Sigmoid colon (tissue), 6 donors: ENCODE measurements at regions not wholly inside any gene's neighbourhood (a gene's known extent, or its start where the extent isn't known, plus 50 kb on each side); places are given as distances from the start of the nearest gene placed in this dataset.
A peak's percentile ranks its signal among the peaks of the same experiment; 100 is the strongest.

ENCODE experiments used
- DNase-seq: peaks from one replicate; pipeline ENCODE4 v3.0.0-alpha.2; 2019
- H3K27ac ChIP-seq, 4 donors: fragments of 200-600 bp; sonication (generic); one replicate each; pipeline ENCODE4 v1.5.1; 2016 to 2019; ENCODE audit warnings: mild to moderate bottlenecking in 1 of 4
- H3K27me3 ChIP-seq, 3 donors: fragments of 200-600 bp; sonication (generic); one replicate each; pipeline ENCODE4 v1.5.1; 2019; ENCODE audit warnings: mild to moderate bottlenecking in 1 of 3
- H3K36me3 ChIP-seq, 4 donors: fragments of 200-600 bp; sonication (generic); one replicate each; pipeline ENCODE4 v1.5.1; 2016 to 2019
- H3K4me1 ChIP-seq, 4 donors: fragments of 200-600 bp; sonication (generic); one replicate each; pipeline ENCODE4 v1.5.1; 2017 to 2019
- H3K4me3 ChIP-seq, 4 donors: fragments of 200-600 bp; sonication (generic); one replicate each; pipeline ENCODE4 v1.5.1; 2017 to 2019; ENCODE audit warnings: mild to moderate bottlenecking in 2 of 4, moderate library complexity in 1 of 4
- H3K9me3 ChIP-seq, 4 donors: fragments of 200-600 bp in 3 of 4; sonication (generic) in 3 of 4; one replicate each; pipeline versions ENCODE4 v1.5.1 to v1.6.1; 2013 to 2019
- CTCF ChIP-seq, 4 experiments: fragments of 450-650 bp in 3 of 4; fragments of 200-600 bp in 1 of 4; IDR thresholded peaks; one replicate each; pipeline ENCODE4 v1.5.1; 2016 to 2019; ENCODE audit warnings: antibody characterized with exemption in 4 of 4, mild to moderate bottlenecking in 3 of 4, moderate library complexity in 2 of 4
- EP300 ChIP-seq, 4 donors: sonication (generic); formaldehyde crosslinking; IDR thresholded peaks; one replicate each; pipeline ENCODE4 v1.6.1; 2017; ENCODE audit warnings: antibody characterized with exemption in 4 of 4
- POLR2A ChIP-seq, 2 donors: fragments of 450-650 bp; IDR thresholded peaks; one replicate each; pipeline ENCODE4 v1.6.1; 2016; ENCODE audit warnings: antibody characterized with exemption in 2 of 2, mild to moderate bottlenecking in 2 of 2, moderate library complexity in 2 of 2
- POLR2AphosphoS5 ChIP-seq, 4 donors: sonication (generic); formaldehyde crosslinking; IDR thresholded peaks; one replicate each; pipeline ENCODE4 v1.6.1; 2017; ENCODE audit warnings: antibody characterized with exemption in 4 of 4
- WGBS, 2 donors: extraction: QIAGEN DNeasy Blood & Tissue Kit; methylation state at CpG; one replicate each; pipeline ENCODE4 v1.1.7; 2013; 5-methylcytosine and 5-hydroxymethylcytosine counted together
- intact Hi-C: fragments of 100-400 bp; cut with DNase I; formaldehyde crosslinking; loops from one replicate; pipeline ENCODE4 v1.15.1; 2023
- donor health status: healthy with polysubstance abuse.
- donor health status: healthy.

GRCh38 chr5:38193015-38193581, 65.3 kb upstream of the EGFLAM start:
- H3K27me3 ChIP-seq = no peaks in the 10 kb centered on the region
- peaks cover 0 to 9% (median 2%) of the 10 kb centered on the region in 4 donors for H3K4me1 ChIP-seq
- DNase-seq = peak; percentile 81
- no peak overlapping the region for H3K4me3 ChIP-seq
- no peak for TF ChIP-seq POLR2A (IDR thresholded peaks at IDR 0.05)
- TF ChIP-seq EP300 (IDR thresholded peaks at IDR 0.05) = no peak
- TF ChIP-seq CTCF (IDR thresholded peaks at IDR 0.05) = peak; percentile 81 to 89 (median 86)
- peak in 1 of 4 donors; percentile 23 for TF ChIP-seq POLR2AphosphoS5 (IDR thresholded peaks at IDR 0.05)
- no peaks in the 10 kb centered on the region for H3K9me3 ChIP-seq
- no peaks in the 10 kb centered on the region for H3K36me3 ChIP-seq
- WGBS, 2 donors = 20 to 21% methylated on average over 13 of the region's 13 CpGs
- intact Hi-C loops = loop anchor here (1.0 kb wide), 2 partner anchors 356 to 780 kb away; no protein-coding TSS in a partner anchor
- no peak overlapping the region for H3K27ac ChIP-seq

GRCh38 chr5:38191693-38192092, 66.7 kb upstream of the EGFLAM start:
- no peaks in the 10 kb centered on the region for H3K27me3 ChIP-seq
- no peaks in the 10 kb centered on the region for H3K36me3 ChIP-seq
- intact Hi-C loops = no loop called here
- TF ChIP-seq POLR2A (IDR thresholded peaks at IDR 0.05) (no peak), POLR2AphosphoS5 (IDR thresholded peaks at IDR 0.05) (no peak), CTCF (IDR thresholded peaks at IDR 0.05) (no peak), EP300 (IDR thresholded peaks at IDR 0.05) (no peak)
- no peaks in the 10 kb centered on the region for H3K9me3 ChIP-seq
- no peak overlapping the region for H3K27ac ChIP-seq
- DNase-seq = no peak
- no peak overlapping the region for H3K4me3 ChIP-seq
- peaks cover 0 to 9% (median 2%) of the 10 kb centered on the region in 4 donors for H3K4me1 ChIP-seq

GRCh38 chr5:38190111-38190510, 68.2 kb upstream of the EGFLAM start:
- Histone ChIP-seq H3K36me3 (no peaks in the 10 kb centered on the region), H3K4me3 (no peak overlapping the region), H3K27me3 (no peaks in the 10 kb centered on the region), H3K27ac (no peak overlapping the region), H3K9me3 (no peaks in the 10 kb centered on the region), H3K4me1 (peaks cover 0 to 9% (median 2%) of the 10 kb centered on the region in 4 donors)
- intact Hi-C loops = no loop called here
- DNase-seq = no peak
- 90 to 91% methylated on average over 12 of the region's 12 CpGs for WGBS, 2 donors
- TF ChIP-seq EP300 (IDR thresholded peaks at IDR 0.05) (no peak), CTCF (IDR thresholded peaks at IDR 0.05) (no peak), POLR2A (IDR thresholded peaks at IDR 0.05) (no peak), POLR2AphosphoS5 (IDR thresholded peaks at IDR 0.05) (no peak)

GRCh38 chr5:38189081-38189504, 69.3 kb upstream of the EGFLAM start:
- Histone ChIP-seq H3K27me3 (no peaks in the 10 kb centered on the region), H3K4me3 (no peak overlapping the region), H3K36me3 (no peaks in the 10 kb centered on the region), H3K9me3 (no peaks in the 10 kb centered on the region), H3K27ac (peak overlapping the region in 1 of 4 donors; percentile 7), H3K4me1 (peaks cover 0 to 9% (median 2%) of the 10 kb centered on the region in 4 donors)
- TF ChIP-seq POLR2A (IDR thresholded peaks at IDR 0.05) (no peak), CTCF (IDR thresholded peaks at IDR 0.05) (no peak), POLR2AphosphoS5 (IDR thresholded peaks at IDR 0.05) (no peak), EP300 (IDR thresholded peaks at IDR 0.05) (no peak)
- WGBS, 2 donors = 20 to 51% methylated on average over 12 of the region's 12 CpGs
- intact Hi-C loops = no loop called here
- no peak for DNase-seq

GRCh38 chr5:38188591-38188990, 69.8 kb upstream of the EGFLAM start:
- peak overlapping the region in 1 of 4 donors; percentile 7 for H3K27ac ChIP-seq
- H3K36me3 ChIP-seq = no peaks in the 10 kb centered on the region
- TF ChIP-seq POLR2AphosphoS5 (IDR thresholded peaks at IDR 0.05) (no peak), POLR2A (IDR thresholded peaks at IDR 0.05) (no peak), EP300 (IDR thresholded peaks at IDR 0.05) (no peak)
- intact Hi-C loops = no loop called here
- DNase-seq = no peak
- H3K4me1 ChIP-seq = peaks cover 0 to 9% (median 2%) of the 10 kb centered on the region in 4 donors
- no peaks in the 10 kb centered on the region for H3K9me3 ChIP-seq
- no peak overlapping the region for H3K4me3 ChIP-seq
- WGBS, 2 donors = 74 to 81% methylated on average over 6 of the region's 6 CpGs
- H3K27me3 ChIP-seq = no peaks in the 10 kb centered on the region
